ENCODE measurements at regions not wholly inside any gene's neighbourhood (a gene's known extent, or its start where the extent isn't known, plus 50 kb on each side); places are given as distances from the start of the nearest gene placed in this dataset.

DNA sequence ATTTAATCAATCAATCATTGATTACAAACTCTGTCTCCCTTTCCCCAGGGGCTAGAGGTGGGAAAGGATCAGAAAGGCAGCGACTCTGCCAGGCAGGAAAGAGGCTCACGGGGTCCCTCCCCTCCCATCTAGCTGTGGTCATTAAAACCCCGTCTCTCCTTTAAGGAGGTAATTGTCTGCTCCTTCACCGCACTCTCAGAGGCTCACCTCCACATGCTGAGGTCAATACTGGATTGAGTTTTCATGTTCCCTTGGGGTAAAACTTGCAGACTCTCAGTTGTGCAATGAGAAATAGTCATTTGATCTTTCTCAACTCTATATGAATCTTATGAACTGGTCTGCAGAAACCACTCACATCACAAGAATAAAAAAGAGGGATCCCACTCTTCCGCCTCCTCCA is 368.8 kb downstream of the ADRA2A start:
- Histone ChIP-seq H3K4me2 (ENCODE audit: insufficient read depth, insufficient read length, low read length) (no peak overlapping the region), H3K23me2 (ENCODE audit: insufficient read length, low read depth, low read length, poor library complexity, severe bottlenecking) (no peaks in the 10 kb centered on the region), H3K9ac (ENCODE audit: extremely low read depth, insufficient read length, low read length) (no peak overlapping the region), H3K79me2 (ENCODE audit: insufficient read depth, low read length) (no peaks in the 10 kb centered on the region), H3K14ac (ENCODE audit: insufficient read depth, low read length) (no peak overlapping the region), H3K56ac (ENCODE audit: insufficient read length, low read depth, low read length) (no peak overlapping the region), H4K91ac (ENCODE audit: insufficient read length, low read depth, low read length) (no peak overlapping the region), H3K27ac (ENCODE audit: insufficient read length, low read depth, low read length) (no peak overlapping the region), H3K4me1 (ENCODE audit: insufficient read depth, low read length) (no peaks in the 10 kb centered on the region), H3K9me3 (ENCODE audit: control insufficient read depth, low read depth, low read length) (no peaks in the 10 kb centered on the region), H3K18ac (ENCODE audit: insufficient read length, low read depth, low read length) (no peak overlapping the region), H3K79me1 (ENCODE audit: insufficient read depth, low read depth, low read length, poor library complexity, severe bottlenecking) (no peaks in the 10 kb centered on the region), H3K4ac (ENCODE audit: low read depth, low read length) (no peak overlapping the region), H4K20me1 (ENCODE audit: control insufficient read depth, insufficient read depth, insufficient read length) (no peaks in the 10 kb centered on the region), H2BK12ac (ENCODE audit: insufficient read length, low read depth, low read length) (no peak overlapping the region), H3K23ac (ENCODE audit: insufficient read length, low read depth, low read length) (no peak overlapping the region), H2AK5ac (ENCODE audit: insufficient read length, low read length) (no peak overlapping the region), H2BK20ac (ENCODE audit: low read depth, low read length, poor library complexity, severe bottlenecking) (no peak overlapping the region), H2BK15ac (ENCODE audit: low read depth, low read length) (no peak overlapping the region), H3K27me3 (ENCODE audit: insufficient read depth, low read length) (no peaks in the 10 kb centered on the region), H2AFZ (ENCODE audit: low read length) (no peak overlapping the region), H4K8ac (replicated peaks; ENCODE audit: insufficient read length, low read depth, low read length) (no peak overlapping the region), H2BK120ac (ENCODE audit: low read depth, low read length, poor library complexity, severe bottlenecking) (no peak overlapping the region), H3T11ph (ENCODE audit: low read length) (no peak overlapping the region), H2BK5ac (ENCODE audit: insufficient read length, low read length) (no peak overlapping the region), H4K5ac (ENCODE audit: insufficient read length, low read depth, low read length) (no peak overlapping the region)
- Mint-ChIP-seq H3K4me3 (no peak overlapping the region), H3K9me3 (peaks cover 0 to 8% of the 10 kb centered on the region in 2 experiments; a peak in 3 of 5 replicates), H3K27ac (no peak overlapping the region; a peak in 2 of 7 replicates), H3K4me1 (peaks cover 6 to 8% of the 10 kb centered on the region in 2 experiments), H3K36me3 (ENCODE audit: insufficient read depth in 1 of 3, low read depth in 3 of 3) (no peaks in the 10 kb centered on the region; a peak in 2 of 7 replicates), H3K27me3 (ENCODE audit: low read depth) (no peaks in the 10 kb centered on the region; the same call in 1 of the 2 replicates)
- TF ChIP-seq, protein P1, sequence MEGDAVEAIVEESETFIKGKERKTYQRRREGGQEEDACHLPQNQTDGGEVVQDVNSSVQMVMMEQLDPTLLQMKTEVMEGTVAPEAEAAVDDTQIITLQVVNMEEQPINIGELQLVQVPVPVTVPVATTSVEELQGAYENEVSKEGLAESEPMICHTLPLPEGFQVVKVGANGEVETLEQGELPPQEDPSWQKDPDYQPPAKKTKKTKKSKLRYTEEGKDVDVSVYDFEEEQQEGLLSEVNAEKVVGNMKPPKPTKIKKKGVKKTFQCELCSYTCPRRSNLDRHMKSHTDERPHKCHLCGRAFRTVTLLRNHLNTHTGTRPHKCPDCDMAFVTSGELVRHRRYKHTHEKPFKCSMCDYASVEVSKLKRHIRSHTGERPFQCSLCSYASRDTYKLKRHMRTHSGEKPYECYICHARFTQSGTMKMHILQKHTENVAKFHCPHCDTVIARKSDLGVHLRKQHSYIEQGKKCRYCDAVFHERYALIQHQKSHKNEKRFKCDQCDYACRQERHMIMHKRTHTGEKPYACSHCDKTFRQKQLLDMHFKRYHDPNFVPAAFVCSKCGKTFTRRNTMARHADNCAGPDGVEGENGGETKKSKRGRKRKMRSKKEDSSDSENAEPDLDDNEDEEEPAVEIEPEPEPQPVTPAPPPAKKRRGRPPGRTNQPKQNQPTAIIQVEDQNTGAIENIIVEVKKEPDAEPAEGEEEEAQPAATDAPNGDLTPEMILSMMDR (conservative IDR thresholded peaks at IDR 0.05): no peak
- no peak for DNase-seq
- WGBS (ENCODE audit: extremely low coverage, insufficient read length, low lambda C conversion rate): no CpG with 5 or more reads among the region's 5 CpGs
